Heart right ventricle (tissue), 16 donors: ENCODE measurements at regions not wholly inside any gene's neighbourhood (a gene's known extent, or its start where the extent isn't known, plus 50 kb on each side); places are given as distances from the start of the nearest gene placed in this dataset.
"Not testable (repeated sequence)": the region's sequence is repeated elsewhere in the genome, so short reads cannot be mapped to it uniquely, and the experiment has no call there.

Experiments
- ATAC-seq, 8 donors: fragments of 200-7000 bp; cut with Tn5 transposase; one replicate each; pipeline ENCODE4 v1.9.1; 2020; ENCODE audit warnings: mild to moderate bottlenecking in 8 of 8, moderate library complexity in 8 of 8, moderate number of reproducible peaks in 1 of 8
- DNase-seq, 2 donors: peaks; one replicate each; pipeline ENCODE4 v3.0.0-alpha.2; 2020
- H3K27ac ChIP-seq, 10 donors: fragments of 200-600 bp; sonication (generic) in 2 of 10; one replicate each; pipeline versions ENCODE4 v1.5.0 to v1.8.0; 2020 to 2022; ENCODE audit warnings: mild to moderate bottlenecking in 3 of 10
- H3K27me3 ChIP-seq, 7 donors: fragments of 200-600 bp; one replicate each; pipeline ENCODE4 v1.8.0; 2021 to 2022; ENCODE audit warnings: mild to moderate bottlenecking in 2 of 7
- H3K36me3 ChIP-seq, 9 donors: fragments of 200-600 bp; sonication (generic) in 1 of 9; one replicate each; pipeline versions ENCODE4 v1.5.0 to v1.8.0; 2020 to 2022; ENCODE audit warnings: mild to moderate bottlenecking in 2 of 9
- H3K4me1 ChIP-seq, 9 donors: fragments of 200-600 bp; sonication (generic) in 1 of 9; one replicate each; pipeline versions ENCODE4 v1.5.0 to v1.8.0; 2020 to 2022; ENCODE audit warnings: mild to moderate bottlenecking in 4 of 9
- H3K4me3 ChIP-seq, 10 donors: fragments of 200-600 bp; sonication (generic) in 2 of 10; one replicate each; pipeline versions ENCODE4 v1.5.0 to v1.8.0; 2020 to 2022; ENCODE audit warnings: mild to moderate bottlenecking in 7 of 10, moderate library complexity in 2 of 10
- H3K9me3 ChIP-seq, 11 donors: fragments of 200-600 bp in 10 of 11; sonication (generic) in 2 of 11; one replicate each; pipeline versions ENCODE4 v1.5.0 to v1.8.0; 2013 to 2022; ENCODE audit warnings: mild to moderate bottlenecking in 2 of 11, control low read depth in 1 of 11, moderate library complexity in 1 of 11
- CTCF ChIP-seq, 9 donors: fragments of 200-600 bp; sonication (generic) in 2 of 9; IDR thresholded peaks; one replicate each; pipeline versions ENCODE4 v1.5.0 to v1.8.0; 2021 to 2022; ENCODE audit warnings: antibody characterized with exemption in 9 of 9, mild to moderate bottlenecking in 5 of 9, moderate library complexity in 1 of 9
- WGBS, 2 donors: extraction: QIAGEN DNeasy Blood & Tissue Kit; methylation state at CpG; one replicate each; pipeline ENCODE4 v1.1.7; 2013; ENCODE audit warnings: inconsistent platforms in 1 of 2; 5-methylcytosine and 5-hydroxymethylcytosine counted together
- intact Hi-C, 10 donors: fragments of 100-400 bp; cut with DNase I; formaldehyde crosslinking; loops; one replicate each; pipeline versions ENCODE4 v1.11.1 to v1.14.2; 2022
- donor health status: Arrhythmogenic right ventricular cardiomyopathy.
- donor health status: ischemic (EF 13 %, LVEDD 7.1; RV severe dilation, severe dysfunction).
- donor health status: healthy with polysubstance abuse.
- donor health status: DM: no; HTN: yes; CAD: no.
- donor health status: DM: no; HTN: no; CAD: no.
- donor health status: ischemic (EF 25% LVEDD 6.9; RV normal size, moderate dysfunction).
- donor health status: ischemic (EF 25% LVEDD 5.7; RV mildly dilated, moderate dysfunction).
- donor health status: healthy.
- donor health status: DM: yes; HTN: yes; CAD: no.
- donor health status: Ischemic cardiomyopathy.
- donor health status: ischemic (EF 35%, LVEDD 5.7; RV mildly dilated, moderate dysfunction).
- donor health status: nonischemic (EF 11% LVEDD 7.7; RV severe dilation, severe dysfunction).
- donor health status: DM: yes; HTN: yes; CAD: no.
- donor health status: PGD.
- donor health status: ischemic (EF 29% LVEDD 5.4; RV normal size, mild dysfunction).
- donor health status: nonischemic (EF 23%, LVEDD 6.1; RV moderate dilation, normal function).

DNA sequence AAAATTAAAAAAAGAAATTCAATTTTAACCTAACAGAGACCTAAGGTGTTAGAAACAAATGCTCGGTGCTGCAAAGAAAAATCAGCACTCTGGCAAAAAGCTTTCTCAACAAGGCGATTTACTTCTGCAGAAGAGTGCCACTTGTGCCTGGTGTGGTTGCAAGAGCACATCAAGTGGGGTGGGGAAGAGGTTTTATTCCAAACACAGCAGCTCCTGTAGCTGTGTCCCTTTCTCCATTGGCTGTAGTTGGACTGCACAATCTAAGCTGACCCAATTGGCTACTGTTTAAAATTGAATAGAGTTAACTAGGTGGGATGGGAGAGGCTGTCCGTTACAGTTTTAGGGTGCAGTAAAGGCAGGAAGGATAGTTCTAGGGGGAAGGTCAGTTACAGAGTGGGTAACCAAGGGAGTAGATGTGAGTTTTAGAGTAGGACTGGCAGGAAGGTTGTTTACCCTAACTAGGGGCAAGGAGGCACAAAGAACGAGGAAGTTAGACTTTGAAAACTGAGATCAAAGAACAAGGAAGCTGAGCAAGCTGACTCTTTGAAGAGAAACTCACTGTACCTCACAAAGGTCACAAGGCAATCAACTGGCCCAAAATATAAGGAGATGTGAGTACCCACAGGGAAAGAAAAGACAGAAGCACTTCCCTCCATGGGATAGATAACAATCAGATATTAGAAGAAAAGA is 145.7 kb downstream of the LIG4 start:
- ATAC-seq = no peak
- no peaks in the 10 kb centered on the region for H3K27me3 ChIP-seq
- no peak overlapping the region for H3K27ac ChIP-seq
- intact Hi-C loops = no loop called here
- no peak overlapping the region for H3K4me3 ChIP-seq
- no peaks in the 10 kb centered on the region for H3K4me1 ChIP-seq
- no peaks in the 10 kb centered on the region for H3K36me3 ChIP-seq
- H3K9me3 ChIP-seq = peaks cover 0 to 26% (median 0%) of the 10 kb centered on the region in 11 donors
- 66% methylated on average over 4 of the region's 4 CpGs for WGBS, 2 donors
- no peak for DNase-seq
- no peak for TF ChIP-seq CTCF (IDR thresholded peaks at IDR 0.05)

DNA sequence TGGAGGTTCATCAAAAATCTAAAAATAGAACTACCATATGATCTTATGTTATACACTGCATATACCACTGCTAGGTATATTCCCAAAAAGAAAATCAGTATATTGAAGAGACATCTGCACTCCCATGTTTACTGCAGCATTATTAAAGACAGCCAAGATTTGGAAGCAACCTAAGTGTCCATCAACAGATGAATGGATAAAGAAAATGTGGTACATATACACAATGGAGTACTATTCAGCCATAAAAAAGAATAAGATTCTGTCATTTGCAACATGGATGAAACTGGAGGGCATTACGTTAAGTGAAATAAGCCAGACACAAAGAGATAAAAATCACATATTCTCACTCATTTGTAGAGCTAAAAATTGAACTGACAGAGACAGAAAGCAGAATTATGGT is 151.0 kb downstream of the LIG4 start:
- ATAC-seq, H3K27me3 ChIP-seq, intact Hi-C loops, H3K4me1 ChIP-seq, DNase-seq, H3K27ac ChIP-seq, H3K36me3 ChIP-seq, H3K4me3 ChIP-seq: not testable (repeated sequence)
- WGBS, 2 donors = 38 to 56% methylated on average over 1 of the region's 1 CpG
- peaks cover 0 to 42% (median 3%) of the 10 kb centered on the region in 11 donors for H3K9me3 ChIP-seq

DNA sequence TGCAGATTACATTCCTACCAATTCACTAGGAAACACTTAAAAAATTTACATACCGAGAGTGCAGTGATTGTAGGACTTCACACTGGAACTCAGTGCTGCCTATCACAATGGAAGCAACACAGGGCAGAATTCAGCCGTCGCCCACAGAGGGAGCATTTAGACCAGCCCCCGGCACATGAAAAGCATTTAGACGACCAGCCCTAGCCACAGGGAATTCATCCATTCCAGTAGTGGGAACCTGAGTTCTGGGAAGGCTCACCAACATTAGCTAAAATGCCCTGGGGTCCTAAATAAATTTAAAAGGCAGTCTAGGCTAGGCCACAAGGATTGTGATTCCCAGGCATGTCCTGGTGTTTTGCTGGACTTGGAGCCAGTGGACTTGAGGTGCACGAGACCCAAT is 155.2 kb downstream of the LIG4 start:
- Histone ChIP-seq H3K27me3 (no peaks in the 10 kb centered on the region), H3K27ac (no peak overlapping the region), H3K9me3 (peaks cover 0 to 24% (median 3%) of the 10 kb centered on the region in 11 donors), H3K4me3 (no peak overlapping the region), H3K4me1 (no peaks in the 10 kb centered on the region), H3K36me3 (no peaks in the 10 kb centered on the region)
- DNase-seq (no peak), ATAC-seq (no peak)
- TF ChIP-seq CTCF (IDR thresholded peaks at IDR 0.05) = no peak
- intact Hi-C loops = no loop called here
- WGBS, 2 donors = 73 to 78% methylated on average over 6 of the region's 6 CpGs

GRCh38 chr13:108056278-108056677 is 159.1 kb downstream of the LIG4 start:
- intact Hi-C loops = no loop called here
- no peaks in the 10 kb centered on the region for H3K36me3 ChIP-seq
- no peaks in the 10 kb centered on the region for H3K9me3 ChIP-seq
- no peaks in the 10 kb centered on the region for H3K27me3 ChIP-seq
- no peak for TF ChIP-seq CTCF (IDR thresholded peaks at IDR 0.05)
- WGBS, 2 donors = 53 to 62% methylated on average over 2 of the region's 2 CpGs
- H3K27ac ChIP-seq = no peak overlapping the region
- DNase-seq (no peak), ATAC-seq (no peak)
- no peaks in the 10 kb centered on the region for H3K4me1 ChIP-seq
- no peak overlapping the region for H3K4me3 ChIP-seq

- no peak for TF ChIP-seq CTCF (IDR thresholded peaks at IDR 0.05)
- ATAC-seq (no peak), DNase-seq (no peak)
- H3K27me3 ChIP-seq = no peaks in the 10 kb centered on the region
- H3K27ac ChIP-seq = no peak overlapping the region
- H3K9me3 ChIP-seq = no peaks in the 10 kb centered on the region
- H3K4me3 ChIP-seq = no peak overlapping the region
- 63 to 74% methylated on average over 4 of the region's 4 CpGs for WGBS, 2 donors
- no peaks in the 10 kb centered on the region for H3K36me3 ChIP-seq
- intact Hi-C loops = no loop called here
- no peaks in the 10 kb centered on the region for H3K4me1 ChIP-seq
Measured at GRCh38 chr13:108049211-108049610, 166.1 kb downstream of the LIG4 start.
